ENCODE measurements at regions not wholly inside any gene's neighbourhood (a gene's known extent, or its start where the extent isn't known, plus 50 kb on each side); places are given as distances from the start of the nearest gene placed in this dataset.

DNA sequence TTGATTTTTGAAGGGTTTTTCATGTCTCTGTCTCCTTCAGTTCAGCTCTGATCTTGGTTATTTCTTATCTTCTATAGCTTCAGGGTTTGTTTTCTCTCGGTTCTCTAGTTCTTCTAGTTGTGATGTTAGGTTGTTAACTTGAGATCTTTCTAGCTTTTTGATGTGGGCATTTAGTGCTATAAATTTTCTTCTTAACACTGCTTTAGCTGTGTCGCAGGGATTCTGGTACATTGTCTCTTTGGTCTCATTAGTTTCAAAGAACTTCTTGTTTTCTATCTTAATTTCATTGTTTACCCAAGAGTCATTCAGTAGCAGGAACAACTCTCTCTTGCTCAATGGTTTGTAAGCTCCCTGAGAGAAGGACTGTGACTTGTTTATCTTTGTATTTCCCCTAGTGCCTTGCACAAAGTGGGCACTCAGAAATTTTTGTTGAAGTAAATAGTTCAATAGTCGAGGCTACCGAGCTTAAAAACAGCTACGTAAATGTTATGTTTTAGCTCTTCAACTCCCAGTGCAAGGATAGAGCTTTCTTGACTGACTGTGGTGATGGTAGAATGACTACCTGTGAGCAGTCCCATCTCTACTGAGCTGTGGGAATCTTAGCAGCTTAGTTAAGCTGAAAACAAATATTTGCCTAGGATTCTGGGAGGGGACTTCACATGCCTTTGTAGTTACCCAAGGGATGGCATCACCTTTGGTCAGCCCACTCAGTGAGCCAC is 225.8 kb upstream of the ELL2 start:
- TF ChIP-seq, protein P1, sequence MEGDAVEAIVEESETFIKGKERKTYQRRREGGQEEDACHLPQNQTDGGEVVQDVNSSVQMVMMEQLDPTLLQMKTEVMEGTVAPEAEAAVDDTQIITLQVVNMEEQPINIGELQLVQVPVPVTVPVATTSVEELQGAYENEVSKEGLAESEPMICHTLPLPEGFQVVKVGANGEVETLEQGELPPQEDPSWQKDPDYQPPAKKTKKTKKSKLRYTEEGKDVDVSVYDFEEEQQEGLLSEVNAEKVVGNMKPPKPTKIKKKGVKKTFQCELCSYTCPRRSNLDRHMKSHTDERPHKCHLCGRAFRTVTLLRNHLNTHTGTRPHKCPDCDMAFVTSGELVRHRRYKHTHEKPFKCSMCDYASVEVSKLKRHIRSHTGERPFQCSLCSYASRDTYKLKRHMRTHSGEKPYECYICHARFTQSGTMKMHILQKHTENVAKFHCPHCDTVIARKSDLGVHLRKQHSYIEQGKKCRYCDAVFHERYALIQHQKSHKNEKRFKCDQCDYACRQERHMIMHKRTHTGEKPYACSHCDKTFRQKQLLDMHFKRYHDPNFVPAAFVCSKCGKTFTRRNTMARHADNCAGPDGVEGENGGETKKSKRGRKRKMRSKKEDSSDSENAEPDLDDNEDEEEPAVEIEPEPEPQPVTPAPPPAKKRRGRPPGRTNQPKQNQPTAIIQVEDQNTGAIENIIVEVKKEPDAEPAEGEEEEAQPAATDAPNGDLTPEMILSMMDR (IDR thresholded peaks at IDR 0.05), result no peak
- TF ChIP-seq POLR2AphosphoS5 (IDR thresholded peaks at IDR 0.05; ENCODE audit: low read depth, low read length) (no peak), TCF7L2 (IDR thresholded peaks at IDR 0.05; ENCODE audit: low read depth, low read length) (no peak), SIN3A (IDR thresholded peaks at IDR 0.05; ENCODE audit: borderline replicate concordance, insufficient read depth, low read depth, low read length) (no peak)
- TF ChIP-seq, protein P2, sequence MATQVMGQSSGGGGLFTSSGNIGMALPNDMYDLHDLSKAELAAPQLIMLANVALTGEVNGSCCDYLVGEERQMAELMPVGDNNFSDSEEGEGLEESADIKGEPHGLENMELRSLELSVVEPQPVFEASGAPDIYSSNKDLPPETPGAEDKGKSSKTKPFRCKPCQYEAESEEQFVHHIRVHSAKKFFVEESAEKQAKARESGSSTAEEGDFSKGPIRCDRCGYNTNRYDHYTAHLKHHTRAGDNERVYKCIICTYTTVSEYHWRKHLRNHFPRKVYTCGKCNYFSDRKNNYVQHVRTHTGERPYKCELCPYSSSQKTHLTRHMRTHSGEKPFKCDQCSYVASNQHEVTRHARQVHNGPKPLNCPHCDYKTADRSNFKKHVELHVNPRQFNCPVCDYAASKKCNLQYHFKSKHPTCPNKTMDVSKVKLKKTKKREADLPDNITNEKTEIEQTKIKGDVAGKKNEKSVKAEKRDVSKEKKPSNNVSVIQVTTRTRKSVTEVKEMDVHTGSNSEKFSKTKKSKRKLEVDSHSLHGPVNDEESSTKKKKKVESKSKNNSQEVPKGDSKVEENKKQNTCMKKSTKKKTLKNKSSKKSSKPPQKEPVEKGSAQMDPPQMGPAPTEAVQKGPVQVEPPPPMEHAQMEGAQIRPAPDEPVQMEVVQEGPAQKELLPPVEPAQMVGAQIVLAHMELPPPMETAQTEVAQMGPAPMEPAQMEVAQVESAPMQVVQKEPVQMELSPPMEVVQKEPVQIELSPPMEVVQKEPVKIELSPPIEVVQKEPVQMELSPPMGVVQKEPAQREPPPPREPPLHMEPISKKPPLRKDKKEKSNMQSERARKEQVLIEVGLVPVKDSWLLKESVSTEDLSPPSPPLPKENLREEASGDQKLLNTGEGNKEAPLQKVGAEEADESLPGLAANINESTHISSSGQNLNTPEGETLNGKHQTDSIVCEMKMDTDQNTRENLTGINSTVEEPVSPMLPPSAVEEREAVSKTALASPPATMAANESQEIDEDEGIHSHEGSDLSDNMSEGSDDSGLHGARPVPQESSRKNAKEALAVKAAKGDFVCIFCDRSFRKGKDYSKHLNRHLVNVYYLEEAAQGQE (IDR thresholded peaks at IDR 0.05; ENCODE audit: insufficient read depth in 1 of 2, low read depth in 2 of 2, low read length in 1 of 2), result no peak
